SKM-1 (cell line): ENCODE measurements at regions not wholly inside any gene's neighbourhood (a gene's known extent, or its start where the extent isn't known, plus 50 kb on each side); places are given as distances from the start of the nearest gene placed in this dataset.

Experiments
- DNase-seq: peaks from one replicate; lab custom pipeline; 2025; ENCODE audit not compliant: unreplicated experiment; lab: John Stamatoyannopoulos, UW

DNA sequence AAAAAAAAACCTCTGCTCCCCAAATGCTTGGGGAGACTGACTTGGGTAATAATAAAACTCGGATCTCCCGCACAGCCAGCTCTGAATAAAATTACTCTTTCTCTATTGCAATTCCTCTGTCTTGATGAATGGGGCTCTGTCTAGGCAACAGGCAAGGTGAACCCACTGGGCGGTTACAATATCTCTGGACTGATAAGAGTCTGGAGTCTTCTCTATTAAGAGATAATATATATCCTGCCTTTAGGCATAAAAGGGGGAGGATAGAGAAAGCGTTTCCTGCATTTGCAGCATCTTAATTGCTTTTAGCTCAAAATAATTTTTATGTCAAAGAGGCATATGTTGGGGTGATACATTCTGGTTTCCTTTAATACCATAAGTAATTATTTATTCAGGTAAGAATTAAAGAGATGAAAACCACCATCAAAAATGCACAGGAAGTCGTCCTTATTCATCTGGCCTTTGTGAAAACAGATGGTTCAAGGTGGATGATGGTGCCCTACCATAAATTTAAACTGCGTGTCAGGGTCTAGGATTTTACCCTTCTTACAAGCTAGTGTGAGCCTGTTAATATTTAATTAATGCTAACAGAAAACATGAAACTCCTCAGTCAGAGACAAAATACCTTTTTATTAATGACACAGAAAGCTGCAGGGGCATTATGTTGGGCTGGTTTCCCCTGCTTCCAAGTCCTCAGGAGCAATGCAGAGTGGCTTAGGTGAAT lies 736.8 kb downstream of the SOCS6 start:
- DNase-seq = no peak

DNA sequence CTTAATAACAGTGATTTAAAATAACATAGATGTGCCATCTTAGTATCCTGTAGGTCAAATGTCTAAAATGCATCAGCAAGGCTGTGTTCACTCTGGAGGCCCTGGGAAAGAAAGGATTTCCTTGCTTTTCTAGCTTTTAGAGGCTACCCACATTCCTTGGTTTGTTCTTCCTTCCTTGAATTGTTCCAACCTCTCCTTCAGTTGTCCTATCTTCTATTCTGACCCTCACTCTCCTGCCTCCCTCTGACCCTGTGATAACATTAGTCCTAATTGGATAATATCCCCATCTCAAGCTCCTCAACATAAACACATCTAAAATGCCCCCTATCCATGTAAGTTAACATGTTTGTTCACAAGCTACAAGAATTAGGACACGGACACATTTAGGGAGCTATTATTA lies 733.5 kb downstream of the SOCS6 start:
- DNase-seq = no peak

DNA sequence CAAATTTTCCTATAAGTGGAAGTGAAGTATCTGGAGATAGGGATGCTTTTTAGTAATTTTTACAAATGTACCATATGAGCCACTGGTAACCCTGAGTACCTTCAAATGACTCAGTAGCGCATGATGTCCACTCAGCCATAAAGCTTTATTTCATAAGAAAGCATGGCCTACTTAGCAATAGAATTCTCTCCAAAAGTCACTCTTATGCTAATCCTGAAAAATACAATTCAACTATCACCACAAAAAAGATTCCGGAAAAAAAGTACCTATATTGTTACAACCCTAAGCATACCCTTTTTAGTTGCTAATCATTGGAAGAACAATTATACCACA lies 732.2 kb downstream of the SOCS6 start:
- DNase-seq = no peak

DNA sequence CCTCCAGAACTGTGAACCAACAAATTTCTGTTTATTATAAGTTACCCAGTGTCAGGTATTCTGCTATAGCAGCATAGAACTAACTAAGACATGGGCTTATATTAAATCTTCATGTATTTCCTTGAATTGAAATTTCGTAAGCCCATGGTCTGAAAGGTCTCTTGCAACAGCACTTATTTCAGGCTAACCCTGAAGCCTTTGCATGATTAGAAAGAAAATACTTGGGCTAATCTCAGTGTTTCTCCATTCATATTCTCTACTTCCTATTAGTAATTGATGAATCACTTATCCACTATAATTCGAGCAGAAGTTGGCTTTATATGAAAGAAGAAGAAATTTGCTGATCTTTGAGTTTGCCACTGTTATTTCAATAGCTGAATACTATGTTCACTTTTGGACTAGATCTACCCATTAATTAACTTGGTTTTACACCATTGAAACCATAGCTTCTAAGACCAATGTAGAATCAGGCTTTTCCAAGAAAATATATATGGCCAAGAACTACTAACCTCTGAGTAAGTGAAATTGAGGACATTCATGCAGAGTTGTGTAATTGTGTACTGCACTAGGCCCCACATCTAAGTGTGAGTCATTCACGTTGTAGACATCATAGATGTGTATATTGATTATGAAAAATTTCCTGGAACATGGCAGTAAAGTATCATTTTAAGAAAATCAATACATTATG lies 731.6 kb downstream of the SOCS6 start:
- no peak for DNase-seq

DNA sequence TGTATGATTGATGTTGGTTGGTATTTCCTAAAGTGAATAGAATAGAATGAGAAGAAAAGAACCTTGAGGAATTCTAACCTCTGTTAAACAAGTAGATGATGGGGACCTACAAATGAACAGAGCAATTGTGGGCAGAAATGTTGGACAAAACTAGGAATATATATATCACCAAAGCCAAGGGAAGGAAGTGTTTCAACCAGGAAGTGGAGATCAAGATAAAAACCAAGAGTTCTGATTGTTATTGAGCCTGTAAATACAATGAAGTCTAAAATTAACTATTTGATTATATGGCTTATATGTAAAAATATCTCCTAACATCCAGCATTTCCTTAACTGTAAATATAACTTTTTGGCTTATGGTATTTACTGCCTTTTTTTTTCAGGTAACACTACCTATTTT lies 730.0 kb downstream of the SOCS6 start:
- DNase-seq = no peak

DNA sequence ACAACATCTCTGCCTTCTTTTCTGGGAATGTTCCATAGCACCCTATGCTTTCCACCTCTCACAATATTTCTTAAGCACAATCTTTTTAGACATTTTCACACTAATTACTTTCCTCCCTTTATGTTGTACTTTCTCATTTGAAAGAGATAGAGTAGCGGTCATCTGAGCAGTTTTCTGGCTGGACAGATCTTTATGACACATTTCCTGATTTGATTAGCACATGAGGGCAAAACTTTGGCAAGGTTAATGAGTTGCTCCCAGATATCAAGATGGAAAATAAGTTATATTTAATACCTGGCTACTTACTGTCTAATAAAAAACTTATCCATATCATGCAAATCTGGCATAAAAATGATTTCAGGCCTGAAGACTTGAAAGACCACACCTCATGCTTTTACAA lies 723.9 kb downstream of the SOCS6 start:
- DNase-seq = no peak

DNA sequence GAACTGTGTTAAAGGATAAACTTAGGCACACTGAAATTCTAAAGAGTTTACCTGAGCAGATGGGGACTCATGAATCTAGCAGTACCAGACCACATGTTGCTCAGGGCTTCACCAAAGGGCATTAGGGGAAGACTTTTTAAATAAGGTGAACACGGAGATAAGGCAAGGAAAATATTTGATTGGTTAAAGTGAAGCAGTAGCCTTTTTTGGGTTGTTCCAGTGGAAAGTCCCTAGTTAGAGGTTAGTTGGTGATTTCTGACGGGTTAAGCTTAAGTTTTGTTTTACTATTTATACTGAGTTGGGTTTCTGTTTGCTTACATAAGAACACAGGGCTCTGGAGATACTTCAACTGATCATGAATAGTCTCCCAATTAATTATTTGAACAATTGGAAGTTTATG lies 722.5 kb downstream of the SOCS6 start:
- DNase-seq = no peak

DNA sequence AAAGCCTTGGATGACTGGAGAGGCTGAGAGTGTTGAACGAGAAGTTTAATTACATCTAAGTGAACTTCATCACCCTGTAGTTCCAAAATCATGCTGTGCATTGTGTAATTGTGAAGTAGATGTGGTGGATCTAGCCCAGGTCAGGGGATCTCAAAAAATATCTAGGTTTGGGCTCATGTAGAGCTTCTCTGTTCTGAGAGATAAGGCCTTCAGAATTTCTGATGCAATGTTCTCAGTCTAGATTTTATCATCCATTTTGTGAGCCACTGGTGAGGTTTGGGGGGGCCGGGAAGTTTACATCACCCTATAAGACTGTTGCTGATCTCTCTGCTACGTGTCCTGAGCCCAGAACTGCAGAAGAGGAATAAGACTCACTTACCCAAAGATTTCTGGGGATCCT lies 719.4 kb downstream of the SOCS6 start:
- DNase-seq = no peak

DNA sequence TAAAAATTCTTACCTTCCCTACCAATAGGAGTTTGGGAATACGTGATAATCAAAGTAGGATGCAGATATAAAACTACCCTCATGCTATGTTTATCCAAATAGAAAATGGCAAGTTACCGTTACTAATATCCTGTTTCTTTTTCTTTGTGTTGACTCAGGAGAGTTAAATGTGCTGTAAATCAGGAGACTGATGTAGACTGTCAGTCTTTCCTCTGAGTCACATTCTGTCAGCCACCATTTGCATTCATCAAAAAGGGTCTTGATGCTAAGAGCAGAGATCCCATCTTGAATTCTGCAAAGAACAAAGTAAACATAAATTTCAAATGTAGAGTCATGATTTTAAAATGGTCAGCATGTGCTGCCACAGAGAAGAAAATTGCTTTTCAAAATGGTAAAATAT lies 712.8 kb downstream of the SOCS6 start:
- no peak for DNase-seq

DNA sequence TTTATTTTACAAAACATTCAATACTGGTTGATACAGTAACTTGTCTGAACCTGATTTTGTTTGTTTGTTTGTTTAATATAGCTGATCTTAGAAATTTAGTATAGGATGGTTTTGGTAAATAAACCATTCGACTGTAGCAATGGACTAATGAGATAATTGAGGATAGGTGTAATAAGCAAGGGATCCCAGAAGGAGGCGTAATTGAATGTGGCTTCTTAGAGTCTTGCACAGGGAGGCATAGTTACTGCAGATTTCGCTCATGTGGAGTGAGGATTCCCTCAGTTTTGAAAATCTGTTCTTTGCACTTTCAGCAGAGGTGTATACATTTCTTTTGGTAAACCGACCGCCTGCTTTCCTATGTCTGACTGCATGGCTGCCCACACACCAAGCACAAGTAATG lies 709.6 kb downstream of the SOCS6 start:
- DNase-seq = no peak

DNA sequence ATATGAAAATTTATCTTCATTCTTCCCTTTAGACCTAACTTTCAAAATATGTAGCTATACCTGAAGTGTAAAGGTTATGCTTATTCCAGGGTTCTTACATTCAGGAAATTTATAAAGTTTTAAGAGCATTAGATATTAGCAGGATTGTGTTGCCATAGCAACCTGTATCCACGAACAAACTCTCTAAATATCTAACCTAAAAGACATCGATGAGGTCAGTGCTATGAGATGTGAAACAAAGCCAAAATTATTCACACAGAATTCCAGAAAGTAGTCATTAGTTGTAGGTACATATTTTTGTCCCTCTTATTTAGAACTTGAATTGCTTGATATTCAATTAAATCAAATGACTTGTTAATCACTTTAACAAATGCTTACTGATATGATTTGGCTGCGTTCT lies 705.3 kb downstream of the SOCS6 start:
- DNase-seq = no peak

DNA sequence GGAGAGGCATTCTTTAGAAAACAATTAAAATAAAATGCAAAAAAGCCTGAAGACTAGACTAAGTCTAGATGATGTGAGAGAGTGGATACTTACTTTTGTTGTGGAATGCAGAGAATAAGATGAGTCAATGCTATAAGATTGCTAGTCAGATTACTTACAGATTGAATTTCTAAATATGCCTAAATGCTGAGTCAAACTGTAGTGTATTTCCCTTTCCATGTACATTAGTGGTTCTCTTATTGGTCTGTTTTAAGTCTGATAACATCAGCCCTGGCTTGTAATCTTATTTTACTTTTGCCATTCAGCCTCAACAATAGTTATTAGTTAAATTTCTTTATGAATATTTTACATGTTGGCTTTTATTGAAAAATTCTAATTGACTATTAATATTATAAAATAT lies 702.7 kb downstream of the SOCS6 start:
- no peak for DNase-seq

DNA sequence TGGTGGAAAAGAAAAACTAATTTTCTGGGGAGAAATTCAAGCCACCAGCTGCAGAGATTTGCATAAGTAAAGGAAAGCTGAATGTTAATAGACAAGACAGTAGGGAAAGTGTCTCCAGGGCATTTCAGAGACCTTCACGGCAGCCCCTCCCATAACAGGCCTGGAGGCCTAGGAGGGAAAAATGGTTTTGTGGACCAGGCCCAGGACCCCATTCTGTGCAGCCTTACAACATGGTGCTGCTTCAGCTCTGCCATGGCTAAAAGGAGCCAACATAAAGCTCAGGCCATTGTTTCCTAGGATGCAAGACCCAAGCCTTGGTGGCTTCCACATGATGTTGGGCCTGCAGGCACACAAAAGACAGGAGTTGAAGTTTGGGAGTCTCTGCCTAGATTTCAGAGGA lies 697.1 kb downstream of the SOCS6 start:
- no peak for DNase-seq

DNA sequence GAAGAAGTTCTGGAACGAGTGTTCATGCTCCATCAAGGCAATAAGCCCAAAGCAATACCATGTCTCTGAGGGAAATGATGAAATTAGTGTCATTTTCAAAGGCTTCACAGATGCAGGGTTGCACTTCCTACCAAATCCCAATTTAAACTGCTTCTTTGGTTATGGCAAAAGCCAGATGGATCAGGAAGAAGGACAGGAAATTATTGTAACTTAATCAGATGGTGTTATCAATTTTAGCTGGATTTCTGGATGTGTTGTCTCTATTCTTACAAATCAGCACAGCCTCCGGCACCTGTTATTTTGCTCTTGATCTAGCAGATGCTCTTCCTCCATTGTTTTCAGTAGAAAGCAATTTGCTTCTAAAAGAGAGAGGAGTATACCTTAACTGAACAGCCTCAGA lies 693.4 kb downstream of the SOCS6 start:
- DNase-seq = no peak

DNA sequence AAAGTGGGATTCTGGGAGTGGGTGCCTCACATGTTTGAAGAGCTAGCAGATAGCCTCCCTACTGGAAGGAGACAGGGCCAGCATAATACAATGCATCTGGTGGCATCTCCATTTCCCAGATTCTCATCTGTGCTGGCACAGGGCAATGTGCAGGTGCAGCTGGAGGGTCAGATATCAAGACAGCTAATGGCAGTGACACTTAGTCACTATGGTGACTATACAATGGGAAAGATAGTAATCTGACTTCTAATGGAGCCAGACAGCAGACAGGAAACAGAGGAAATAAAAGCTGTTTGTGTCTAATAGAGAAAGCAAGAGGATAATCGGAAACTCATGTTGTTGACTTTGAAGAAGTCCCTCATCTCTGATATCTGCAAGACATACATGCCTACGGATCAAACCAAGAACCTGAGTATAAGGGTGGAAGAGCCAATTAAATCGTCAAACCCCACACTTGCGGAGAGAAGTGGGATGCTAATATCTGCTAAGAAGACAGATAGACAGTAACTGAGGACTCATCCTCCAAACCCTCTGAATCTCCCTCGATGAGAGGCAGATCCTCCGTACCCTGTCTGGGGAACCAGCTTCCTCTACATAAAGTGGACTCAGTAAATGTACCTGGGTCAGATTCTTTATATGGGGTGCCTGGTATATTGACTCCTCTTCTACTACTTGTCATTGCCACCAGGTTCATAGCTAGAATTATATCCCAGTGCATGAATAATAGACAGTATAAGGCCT lies 692.7 kb downstream of the SOCS6 start:
- no peak for DNase-seq

DNA sequence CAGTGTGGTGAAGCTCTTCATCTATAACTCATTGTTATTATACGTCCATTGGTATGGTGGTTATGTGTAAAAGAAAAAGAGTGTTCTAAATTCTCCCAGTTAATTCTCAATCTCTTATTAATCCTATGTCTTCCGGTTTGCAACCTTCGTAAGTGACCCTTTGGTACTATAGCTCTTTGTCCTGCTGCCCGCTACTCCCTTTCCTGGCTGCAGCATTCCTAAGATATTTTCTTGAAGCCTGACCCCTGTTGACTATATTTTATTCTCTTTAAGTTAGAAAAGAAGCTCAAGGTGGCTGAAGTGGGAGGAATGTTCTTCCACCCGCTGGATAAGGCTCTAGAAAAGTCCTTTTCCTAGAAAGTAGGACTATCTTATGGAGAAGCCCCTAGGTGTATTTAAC lies 684.8 kb downstream of the SOCS6 start:
- no peak for DNase-seq

DNA sequence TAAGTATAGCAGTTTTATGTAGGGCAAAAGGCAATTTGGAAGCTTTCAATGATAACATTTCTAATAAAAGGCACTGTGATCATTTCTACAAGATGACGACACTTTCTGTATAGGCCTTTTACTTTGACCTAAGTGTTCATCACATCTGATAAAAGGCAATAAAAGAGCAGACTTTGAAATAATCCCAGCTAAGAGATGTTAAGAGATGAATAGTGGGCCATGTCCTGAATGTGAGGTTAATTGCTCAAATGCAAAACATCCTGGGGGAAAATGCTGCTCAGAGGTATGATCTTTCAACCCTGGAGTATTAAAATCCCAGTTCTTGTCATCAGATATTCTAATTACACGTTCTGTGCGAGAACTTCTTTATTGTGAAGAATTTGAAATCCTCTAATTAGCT lies 677.6 kb downstream of the SOCS6 start:
- no peak for DNase-seq

DNA sequence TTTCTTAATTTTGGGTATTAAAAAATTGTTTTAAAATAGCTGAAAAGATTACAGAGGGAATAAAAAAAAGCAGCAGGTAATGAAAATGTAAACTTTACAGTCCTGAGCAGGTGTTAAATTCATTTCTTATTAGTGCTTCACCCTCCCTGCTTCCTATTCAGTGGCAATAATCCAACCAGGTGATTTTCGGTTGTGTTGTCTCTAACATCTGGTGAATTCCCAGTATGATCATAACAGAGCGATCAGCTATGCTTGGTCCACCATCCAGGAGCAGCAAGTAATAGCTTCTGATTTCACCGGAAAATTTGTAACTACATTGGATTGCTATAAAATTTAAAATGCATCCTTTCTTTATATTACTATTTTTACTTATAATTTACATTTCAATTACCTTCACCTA lies 673.1 kb downstream of the SOCS6 start:
- no peak for DNase-seq

DNA sequence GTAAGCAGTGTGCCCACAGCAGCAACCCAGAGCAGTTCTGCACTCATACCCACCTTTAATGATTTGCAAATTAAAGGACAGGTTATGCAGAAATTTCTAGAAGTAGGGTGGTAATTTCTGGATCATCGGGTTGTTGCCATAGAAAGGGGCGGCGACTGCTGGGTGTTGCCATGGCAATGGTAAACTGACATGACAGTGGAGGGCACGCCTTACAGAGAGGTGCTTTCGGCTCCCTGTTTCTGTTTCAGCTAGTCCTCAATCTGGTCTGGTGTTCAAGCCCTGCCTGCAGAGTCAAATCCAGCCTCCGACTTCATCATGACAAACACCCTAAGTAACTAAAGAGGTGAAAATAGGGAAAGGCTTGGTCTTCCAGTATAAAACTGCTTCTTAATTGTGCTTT lies 667.7 kb downstream of the SOCS6 start:
- DNase-seq = no peak

DNA sequence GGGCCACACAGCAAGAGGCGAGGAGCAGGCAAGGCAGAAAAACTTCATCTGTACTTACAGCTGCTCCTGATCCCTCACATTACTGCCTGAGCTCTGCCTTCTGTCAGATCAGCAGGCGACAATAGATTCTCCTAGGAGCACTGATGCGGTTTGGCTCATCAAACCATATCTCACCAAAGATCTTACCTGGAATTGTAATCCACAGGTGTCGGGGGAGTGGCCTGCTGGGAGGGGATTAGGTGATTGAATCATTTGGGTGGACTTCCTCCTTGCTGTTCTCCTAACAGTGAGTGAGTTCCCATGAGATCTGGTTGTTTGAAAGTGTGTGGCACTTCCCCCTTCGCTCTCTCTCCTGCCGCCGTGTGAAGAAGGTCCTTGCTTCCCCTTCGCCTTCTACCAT lies 647.3 kb downstream of the SOCS6 start:
- DNase-seq = no peak

DNA sequence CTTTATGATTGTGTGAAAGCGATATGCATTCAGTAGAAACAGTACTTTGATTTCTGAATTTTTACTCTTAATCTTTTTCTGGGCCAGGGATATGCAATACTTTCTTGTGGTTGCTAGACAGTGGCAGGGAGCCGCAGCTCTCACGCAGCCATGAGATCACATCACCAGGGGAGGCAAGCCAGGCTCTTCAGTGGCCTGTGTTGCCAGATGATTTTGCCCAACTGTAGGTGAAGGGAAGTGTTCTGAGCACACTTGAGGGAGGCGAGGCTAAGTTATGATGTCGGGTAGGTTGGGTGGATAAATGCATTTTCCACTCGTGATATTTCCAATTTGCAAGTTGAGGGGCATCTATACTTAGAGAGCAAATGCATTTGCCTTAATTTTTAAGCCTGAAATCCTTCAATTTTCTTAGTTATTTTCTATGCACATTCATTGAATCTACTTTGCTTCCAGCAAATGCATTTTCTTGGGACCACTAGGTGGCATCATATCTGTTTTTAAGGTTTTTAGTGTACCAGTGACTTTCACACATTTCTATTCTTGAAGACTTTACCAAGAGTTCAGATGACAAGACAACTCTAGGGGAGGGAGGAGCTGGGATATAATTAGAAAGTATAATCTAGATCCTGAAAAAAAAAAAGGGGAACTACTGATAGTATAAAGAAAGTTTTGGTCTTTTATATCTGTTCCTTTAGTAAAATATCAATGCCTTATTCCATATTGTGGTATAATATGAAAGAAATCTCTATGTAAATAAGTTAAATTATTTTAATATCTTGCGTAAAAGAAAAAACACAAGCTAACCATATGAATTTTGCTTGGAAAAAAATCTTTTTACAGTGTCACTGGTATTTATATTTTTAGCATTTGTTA lies 643.3 kb downstream of the SOCS6 start:
- peak; percentile 32 for DNase-seq
